ENCODE measurements at regions not wholly inside any gene's neighbourhood (a gene's known extent, or its start where the extent isn't known, plus 50 kb on each side); places are given as distances from the start of the nearest gene placed in this dataset.

DNA sequence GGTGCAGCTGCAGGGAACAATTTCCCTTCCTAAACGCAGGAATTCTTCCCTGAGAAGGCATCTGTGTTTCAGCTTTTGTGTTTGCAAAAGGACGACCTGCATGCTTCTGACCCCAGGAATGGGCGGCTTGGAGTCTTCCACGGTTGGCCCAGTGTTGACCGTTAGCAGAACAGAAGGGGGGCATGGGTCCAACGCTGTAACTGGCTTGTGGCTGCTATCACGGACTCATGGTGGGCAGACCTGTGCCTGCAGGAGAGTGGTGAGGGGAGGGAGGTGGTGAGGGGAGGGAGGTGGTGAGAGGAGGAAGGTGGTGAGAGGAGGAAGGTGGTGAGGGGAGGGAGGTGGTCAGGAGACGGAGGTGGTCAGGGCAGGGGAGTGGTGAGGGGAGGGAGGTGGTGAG lies 388.6 kb upstream of the IRX4 start:
- Mint-ChIP-seq H3K9me3 (peaks cover 2% of the 10 kb centered on the region), H3K4me1 (no peaks in the 10 kb centered on the region), H3K27me3 (no peaks in the 10 kb centered on the region), H3K4me3 (no peak overlapping the region), H3K27ac (no peak overlapping the region), H3K36me3 (no peaks in the 10 kb centered on the region)
- no peak for ATAC-seq (ENCODE audit: low read depth)
- DNase-seq (ENCODE audit: low spot score in 2 of 2): no peak

DNA sequence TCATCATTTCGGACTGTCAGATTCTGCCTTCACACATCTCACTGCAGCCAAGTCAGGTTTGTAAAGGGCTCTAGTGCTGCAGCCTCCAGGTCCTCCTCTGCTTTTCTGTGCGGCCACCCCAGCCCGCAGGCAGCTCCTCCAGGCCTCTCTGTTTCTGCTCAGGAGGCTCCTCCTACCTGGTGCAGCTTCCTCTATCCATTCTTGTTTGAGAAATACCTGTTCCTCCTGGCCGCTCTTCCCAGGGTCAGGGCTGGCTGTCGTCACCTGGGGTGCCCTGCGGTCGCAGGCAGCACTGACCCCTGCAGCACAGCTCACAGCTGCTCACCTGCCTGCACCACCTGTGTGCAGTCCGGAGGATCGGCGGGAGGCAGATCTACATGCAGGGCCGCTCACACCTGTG lies 387.7 kb upstream of the IRX4 start:
- Mint-ChIP-seq H3K9me3 (peaks cover 2% of the 10 kb centered on the region), H3K4me1 (no peaks in the 10 kb centered on the region), H3K4me3 (no peak overlapping the region), H3K27ac (no peak overlapping the region), H3K27me3 (no peaks in the 10 kb centered on the region), H3K36me3 (no peaks in the 10 kb centered on the region)
- DNase-seq (ENCODE audit: low spot score in 2 of 2) (no peak), ATAC-seq (ENCODE audit: low read depth) (no peak)

GRCh38 chr5:2269656-2270055 lies 386.9 kb upstream of the IRX4 start:
- DNase-seq (ENCODE audit: low spot score in 2 of 2) (no peak), ATAC-seq (ENCODE audit: low read depth) (no peak)
- H3K9me3 Mint-ChIP-seq: peaks cover 2% of the 10 kb centered on the region
- no peaks in the 10 kb centered on the region for H3K27me3 Mint-ChIP-seq
- no peak overlapping the region for H3K27ac Mint-ChIP-seq
- H3K36me3 Mint-ChIP-seq: no peaks in the 10 kb centered on the region
- no peak overlapping the region for H3K4me3 Mint-ChIP-seq
- H3K4me1 Mint-ChIP-seq: no peaks in the 10 kb centered on the region

- no peaks in the 10 kb centered on the region for H3K4me1 Mint-ChIP-seq
- no peak overlapping the region for H3K4me3 Mint-ChIP-seq
- H3K27me3 Mint-ChIP-seq: no peaks in the 10 kb centered on the region
- no peaks in the 10 kb centered on the region for H3K36me3 Mint-ChIP-seq
- no peak overlapping the region for H3K27ac Mint-ChIP-seq
- H3K9me3 Mint-ChIP-seq: peaks cover 2% of the 10 kb centered on the region
- DNase-seq (ENCODE audit: low spot score in 2 of 2) (no peak), ATAC-seq (ENCODE audit: low read depth) (no peak)
Observed at GRCh38 chr5:2267991-2268390, 385.3 kb upstream of the IRX4 start.

DNA sequence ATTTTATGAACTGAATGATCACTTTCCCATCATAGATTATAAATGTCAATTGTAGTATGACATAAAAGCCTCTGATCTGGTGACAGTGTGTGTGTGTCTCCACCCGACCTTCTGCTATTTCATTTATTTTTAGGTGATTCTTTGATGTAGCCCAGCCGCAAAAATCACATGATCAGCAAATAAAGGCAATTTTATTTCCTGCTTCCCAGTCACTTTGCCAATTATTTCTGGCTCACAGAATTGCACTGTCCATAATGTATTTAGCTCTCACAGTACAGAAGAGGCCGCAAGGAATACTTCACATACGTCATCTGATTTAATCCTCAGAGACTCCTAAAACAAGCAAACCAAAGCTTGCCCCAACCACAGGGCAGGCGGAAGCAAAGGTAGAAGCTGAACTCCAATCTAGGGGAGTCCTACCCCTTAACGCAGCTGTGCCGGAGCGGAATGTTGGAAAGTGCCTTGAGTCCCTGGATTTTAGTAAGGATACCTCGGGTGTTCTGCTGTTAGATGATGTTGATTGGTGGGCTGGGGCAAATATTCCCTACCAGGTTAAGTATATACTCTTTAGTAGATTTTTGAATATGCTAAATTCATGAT lies 384.0 kb upstream of the IRX4 start:
- H3K4me3 Mint-ChIP-seq: no peak overlapping the region

DNA sequence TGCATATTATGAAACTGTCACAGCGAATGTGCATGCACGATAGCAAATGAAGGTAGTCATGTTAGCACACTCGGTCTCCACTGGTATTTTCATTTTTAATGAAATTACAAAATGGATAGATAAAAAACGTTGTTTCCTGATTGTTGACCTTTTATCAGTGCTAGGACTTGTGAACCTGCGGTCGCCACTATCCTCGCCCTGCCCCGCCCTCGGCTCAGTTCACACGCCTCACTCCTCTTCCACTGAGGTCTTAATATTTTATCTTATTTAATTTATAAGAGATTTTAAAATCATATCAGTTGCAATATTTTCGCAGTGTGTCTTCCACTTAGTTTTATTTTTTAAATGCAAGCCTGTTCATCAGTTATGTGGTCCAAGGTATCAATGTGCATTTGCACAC lies 382.6 kb upstream of the IRX4 start:
- Mint-ChIP-seq H3K27ac (no peak overlapping the region), H3K4me3 (no peak overlapping the region), H3K27me3 (no peaks in the 10 kb centered on the region), H3K36me3 (no peaks in the 10 kb centered on the region), H3K9me3 (peaks cover 2% of the 10 kb centered on the region), H3K4me1 (no peaks in the 10 kb centered on the region)
- DNase-seq (ENCODE audit: low spot score in 2 of 2): no peak
- ATAC-seq (ENCODE audit: low read depth): no peak

More for the DNA sequence above, 384.0 kb upstream of the IRX4 start:
- no peaks in the 10 kb centered on the region for H3K36me3 Mint-ChIP-seq
- H3K4me1 Mint-ChIP-seq: no peaks in the 10 kb centered on the region
- DNase-seq (ENCODE audit: low spot score in 2 of 2) (no peak), ATAC-seq (ENCODE audit: low read depth) (no peak)
- H3K27ac Mint-ChIP-seq: no peak overlapping the region
- no peaks in the 10 kb centered on the region for H3K27me3 Mint-ChIP-seq
- peaks cover 2% of the 10 kb centered on the region for H3K9me3 Mint-ChIP-seq

- H3K27ac Mint-ChIP-seq: no peak overlapping the region
- ATAC-seq (ENCODE audit: low read depth): no peak
Observed at GRCh38 chr5:2263763-2264162, 381.0 kb upstream of the IRX4 start.

GRCh38 chr5:2262620-2263019 lies 379.9 kb upstream of the IRX4 start:
- Mint-ChIP-seq H3K4me3 (no peak overlapping the region), H3K27ac (no peak overlapping the region), H3K9me3 (no peaks in the 10 kb centered on the region), H3K4me1 (no peaks in the 10 kb centered on the region), H3K27me3 (no peaks in the 10 kb centered on the region), H3K36me3 (no peaks in the 10 kb centered on the region)
- ATAC-seq (ENCODE audit: low read depth) (no peak), DNase-seq (ENCODE audit: low spot score in 2 of 2) (no peak)

More at GRCh38 chr5:2263763-2264162, 381.0 kb upstream of the IRX4 start:
- H3K4me1 Mint-ChIP-seq: no peaks in the 10 kb centered on the region
- peaks cover 2% of the 10 kb centered on the region for H3K9me3 Mint-ChIP-seq
- no peak for DNase-seq (ENCODE audit: low spot score in 2 of 2)
- no peak overlapping the region for H3K4me3 Mint-ChIP-seq
- no peaks in the 10 kb centered on the region for H3K27me3 Mint-ChIP-seq
- no peaks in the 10 kb centered on the region for H3K36me3 Mint-ChIP-seq

DNA sequence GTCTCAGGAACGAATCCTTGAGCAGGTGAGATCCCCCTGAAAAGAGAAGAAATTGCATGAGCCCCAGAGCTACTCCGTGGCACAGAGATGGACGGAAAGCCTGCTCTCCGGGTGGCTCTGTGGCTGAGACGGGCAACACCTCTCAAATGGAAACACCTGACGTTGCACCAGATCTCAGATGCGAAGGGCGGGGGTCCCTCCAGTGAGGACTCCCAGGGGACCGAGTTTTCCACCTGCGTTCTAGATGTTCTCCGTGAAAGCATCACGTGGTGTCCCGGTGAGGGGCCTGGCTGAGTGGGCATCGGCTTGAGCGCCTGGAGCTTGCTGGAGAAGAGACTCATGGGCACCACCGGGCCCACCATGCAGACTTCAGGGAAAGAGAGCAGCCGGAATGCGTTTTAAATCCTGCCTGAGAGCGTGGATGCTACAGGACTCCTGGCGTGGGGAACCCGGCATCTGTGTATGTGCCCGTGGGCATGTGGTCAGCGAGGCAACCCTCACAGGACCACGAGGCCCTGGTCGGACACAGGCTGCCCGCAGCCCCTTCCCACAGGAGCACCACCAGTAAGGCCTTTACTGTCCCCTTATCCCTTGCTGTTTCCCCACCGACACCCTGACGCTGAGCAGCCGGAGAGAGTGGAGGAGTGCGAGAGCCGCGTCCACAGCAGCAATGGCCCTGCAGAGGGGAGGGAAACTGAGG lies 378.4 kb upstream of the IRX4 start:
- H3K4me1 Mint-ChIP-seq: no peaks in the 10 kb centered on the region

GRCh38 chr5:2260211-2261003 lies 377.7 kb upstream of the IRX4 start:
- Mint-ChIP-seq H3K9me3 (peaks cover 6% of the 10 kb centered on the region), H3K4me1 (peaks cover 2% of the 10 kb centered on the region)
- ATAC-seq (ENCODE audit: low read depth): no peak

More for the DNA sequence above, 378.4 kb upstream of the IRX4 start:
- peaks cover under 1% of the 10 kb centered on the region for H3K9me3 Mint-ChIP-seq
- H3K27me3 Mint-ChIP-seq: no peaks in the 10 kb centered on the region
- H3K27ac Mint-ChIP-seq: no peak overlapping the region
- no peak for DNase-seq (ENCODE audit: low spot score in 2 of 2)
- H3K4me3 Mint-ChIP-seq: no peak overlapping the region
- no peak for ATAC-seq (ENCODE audit: low read depth)
- no peaks in the 10 kb centered on the region for H3K36me3 Mint-ChIP-seq

GRCh38 chr5:2259494-2260107 lies 376.9 kb upstream of the IRX4 start:
- DNase-seq (ENCODE audit: low spot score in 2 of 2) (no peak), ATAC-seq (ENCODE audit: low read depth) (no peak)
- Mint-ChIP-seq H3K4me3 (no peak overlapping the region), H3K9me3 (peaks cover 6% of the 10 kb centered on the region), H3K27ac (no peak overlapping the region), H3K4me1 (peaks cover 2% of the 10 kb centered on the region), H3K36me3 (no peaks in the 10 kb centered on the region), H3K27me3 (no peaks in the 10 kb centered on the region)

More at GRCh38 chr5:2260211-2261003, 377.7 kb upstream of the IRX4 start:
- no peak for DNase-seq (ENCODE audit: low spot score in 2 of 2)
- H3K36me3 Mint-ChIP-seq: no peaks in the 10 kb centered on the region
- H3K27me3 Mint-ChIP-seq: no peaks in the 10 kb centered on the region
- H3K4me3 Mint-ChIP-seq: no peak overlapping the region
- H3K27ac Mint-ChIP-seq: no peak overlapping the region

DNA sequence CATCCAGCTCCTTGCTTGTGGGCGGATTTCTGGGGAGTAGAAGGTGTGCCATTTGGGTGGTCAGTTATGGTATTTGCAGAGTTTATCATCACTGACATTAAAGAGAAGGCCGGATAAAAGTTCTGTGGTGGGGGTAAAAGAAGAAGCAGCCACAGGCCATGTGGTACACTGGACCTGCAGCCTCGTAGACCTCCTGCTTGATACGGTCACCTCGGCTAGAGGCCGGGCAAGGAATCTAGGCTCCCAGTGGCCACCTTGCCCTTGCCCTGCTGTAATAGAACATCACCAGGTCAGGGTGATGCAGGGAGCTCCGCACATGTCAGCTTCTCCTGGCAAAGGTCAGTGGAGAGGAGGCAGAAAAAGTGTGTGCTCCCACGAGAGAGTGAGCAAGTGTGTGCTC lies 376.1 kb upstream of the IRX4 start:
- DNase-seq (ENCODE audit: low spot score in 2 of 2): no peak
- peaks cover 2% of the 10 kb centered on the region for H3K4me1 Mint-ChIP-seq
- H3K36me3 Mint-ChIP-seq: no peaks in the 10 kb centered on the region
- no peak overlapping the region for H3K27ac Mint-ChIP-seq
- no peak overlapping the region for H3K4me3 Mint-ChIP-seq
- peaks cover 8% of the 10 kb centered on the region for H3K9me3 Mint-ChIP-seq
- no peak for ATAC-seq (ENCODE audit: low read depth)
- H3K27me3 Mint-ChIP-seq: no peaks in the 10 kb centered on the region

DNA sequence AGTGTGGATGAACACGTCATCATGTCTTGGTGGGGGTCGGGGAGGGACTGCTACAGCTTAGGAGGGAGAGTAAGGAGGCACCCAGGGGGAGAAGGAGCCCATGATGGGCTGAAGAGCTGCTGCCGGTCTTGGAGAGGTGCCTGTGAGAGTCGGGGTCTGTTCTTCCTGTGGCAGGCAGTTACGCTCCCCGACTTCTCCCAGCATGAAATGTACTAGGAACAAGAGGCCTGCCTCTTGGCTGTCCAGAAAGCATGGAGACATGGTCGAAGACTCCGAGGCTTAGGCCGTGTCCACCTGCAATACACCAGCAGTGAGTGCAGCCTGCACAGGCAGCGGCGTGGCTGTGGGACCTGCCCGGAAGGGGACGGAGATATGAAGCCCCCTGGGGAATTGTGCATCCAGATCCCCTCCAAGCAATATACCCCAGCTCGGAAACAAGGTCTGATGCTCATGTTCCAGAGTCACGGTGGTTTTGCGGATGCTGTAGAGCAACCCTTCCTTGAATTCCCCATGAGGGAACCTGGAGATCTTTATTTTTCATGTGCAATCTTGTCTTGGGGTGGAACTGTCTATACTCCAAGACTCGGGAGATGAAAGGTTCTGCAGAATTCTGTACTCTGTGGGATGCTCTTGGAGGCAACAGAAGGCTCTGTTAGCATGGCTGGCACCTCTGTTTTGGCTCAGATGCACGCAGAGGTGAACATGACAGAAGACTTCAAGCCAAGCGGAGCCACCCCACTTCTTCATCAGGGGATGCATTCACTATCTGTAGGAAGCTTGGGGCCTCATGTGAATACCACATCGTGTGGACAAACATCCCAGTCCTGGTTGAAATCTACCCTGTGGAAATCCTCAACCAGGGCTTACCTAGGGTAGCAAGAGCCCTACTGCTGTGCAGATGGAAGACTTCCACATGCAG lies 374.9 kb upstream of the IRX4 start:
- H3K27ac Mint-ChIP-seq: no peak overlapping the region
- no peak for DNase-seq (ENCODE audit: low spot score in 2 of 2)
- H3K27me3 Mint-ChIP-seq: no peaks in the 10 kb centered on the region
- ATAC-seq (ENCODE audit: low read depth): no peak
- H3K9me3 Mint-ChIP-seq: peaks cover 8% of the 10 kb centered on the region
- peaks cover 2% of the 10 kb centered on the region for H3K4me1 Mint-ChIP-seq
- H3K4me3 Mint-ChIP-seq: no peak overlapping the region
- no peaks in the 10 kb centered on the region for H3K36me3 Mint-ChIP-seq

Data from memory B cell (primary cell).